Ishikawa (cell line): ENCODE measurements at regions not wholly inside any gene's neighbourhood (a gene's known extent, or its start where the extent isn't known, plus 50 kb on each side); places are given as distances from the start of the nearest gene placed in this dataset.

Experiments used
- CEBPB ChIP-seq: IDR thresholded peaks from 2 replicates; pipeline ENCODE4 v1.6.1; 2012
- CREB1 ChIP-seq: IDR thresholded peaks from 2 replicates; pipeline ENCODE4 v1.6.1; 2012; ENCODE audit warnings: low read depth
- EGR1 ChIP-seq: IDR thresholded peaks from 2 replicates; pipeline ENCODE4 v1.6.1; 2012
- EP300 ChIP-seq: IDR thresholded peaks from 2 replicates; pipeline ENCODE4 v1.6.1; 2012; ENCODE audit warnings: borderline replicate concordance
- FOXM1 ChIP-seq: IDR thresholded peaks from 2 replicates; pipeline ENCODE4 v1.6.1; 2012; ENCODE audit warnings: low read depth, borderline replicate concordance
- NFIC ChIP-seq: IDR thresholded peaks from 2 replicates; pipeline ENCODE4 v1.6.1; 2012
- RAD21 ChIP-seq: IDR thresholded peaks from 2 replicates; pipeline ENCODE4 v1.6.1; 2012; ENCODE audit warnings: low read depth
- REST ChIP-seq: IDR thresholded peaks from 2 replicates; pipeline ENCODE4 v1.6.1; 2012; ENCODE audit warnings: low read depth, mild to moderate bottlenecking
- TAF1 ChIP-seq: IDR thresholded peaks from 2 replicates; pipeline ENCODE4 v1.6.1; 2012; ENCODE audit warnings: low read depth, mild to moderate bottlenecking
- TCF12 ChIP-seq: IDR thresholded peaks from 2 replicates; pipeline ENCODE4 v1.6.1; 2012; ENCODE audit warnings: low read depth
- TEAD4 ChIP-seq: IDR thresholded peaks from 2 replicates; pipeline ENCODE4 v1.6.1; 2012
- YY1 ChIP-seq: IDR thresholded peaks from 2 replicates; pipeline ENCODE4 v1.6.1; 2012; ENCODE audit warnings: low read depth
- ZBTB7A ChIP-seq: IDR thresholded peaks from 2 replicates; pipeline ENCODE4 v1.6.1; 2012; ENCODE audit warnings: low read depth
- TF ChIP-seq, protein P1 (sequence below): IDR thresholded peaks from 2 replicates; pipeline ENCODE4 v1.6.1; 2012
- TF ChIP-seq, protein P2 (sequence below): IDR thresholded peaks from 2 replicates; pipeline ENCODE4 v1.6.1; 2012

- no peak for TF ChIP-seq RAD21
- no peak for TF ChIP-seq TEAD4
- TF ChIP-seq, protein P1, sequence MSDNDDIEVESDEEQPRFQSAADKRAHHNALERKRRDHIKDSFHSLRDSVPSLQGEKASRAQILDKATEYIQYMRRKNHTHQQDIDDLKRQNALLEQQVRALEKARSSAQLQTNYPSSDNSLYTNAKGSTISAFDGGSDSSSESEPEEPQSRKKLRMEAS: no peak
- TF ChIP-seq EP300: no peak
- no peak for TF ChIP-seq NFIC
- TF ChIP-seq YY1: no peak
- no peak for TF ChIP-seq CREB1
- no peak for TF ChIP-seq EGR1
- TF ChIP-seq REST: no peak
- TF ChIP-seq FOXM1: no peak
- no peak for TF ChIP-seq ZBTB7A
- TF ChIP-seq, protein P2, sequence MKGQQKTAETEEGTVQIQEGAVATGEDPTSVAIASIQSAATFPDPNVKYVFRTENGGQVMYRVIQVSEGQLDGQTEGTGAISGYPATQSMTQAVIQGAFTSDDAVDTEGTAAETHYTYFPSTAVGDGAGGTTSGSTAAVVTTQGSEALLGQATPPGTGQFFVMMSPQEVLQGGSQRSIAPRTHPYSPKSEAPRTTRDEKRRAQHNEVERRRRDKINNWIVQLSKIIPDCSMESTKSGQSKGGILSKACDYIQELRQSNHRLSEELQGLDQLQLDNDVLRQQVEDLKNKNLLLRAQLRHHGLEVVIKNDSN: no peak
- TF ChIP-seq TCF12: no peak
- no peak for TF ChIP-seq CEBPB
These were observed 460.7 kb upstream of the RGS18 start for GRCh38 chr1:191697556-191697955.

DNA sequence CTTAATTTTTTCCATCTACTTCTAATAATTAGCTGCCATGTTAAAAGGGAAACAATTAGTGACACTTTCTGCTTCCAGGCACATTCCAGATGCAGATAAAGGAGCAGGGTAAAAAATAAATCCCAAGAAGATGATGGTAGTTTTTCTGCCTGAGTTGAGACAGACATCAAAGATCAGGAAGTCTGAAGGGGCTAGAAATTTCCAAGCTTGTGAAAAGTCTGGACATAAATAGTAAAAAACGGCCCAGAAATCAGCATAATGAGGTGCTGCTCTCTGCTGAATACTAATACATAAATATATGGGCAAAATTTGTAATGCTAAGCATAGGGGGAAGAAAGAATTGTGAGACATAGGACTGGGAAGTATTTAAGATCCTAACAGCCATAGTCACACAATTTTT lies 460.0 kb upstream of the RGS18 start:
- TF ChIP-seq RAD21 (no peak), CEBPB (no peak), ZBTB7A (no peak), CREB1 (no peak), TAF1 (no peak), FOXM1 (no peak), EP300 (no peak)
- TF ChIP-seq, protein P1: no peak

DNA sequence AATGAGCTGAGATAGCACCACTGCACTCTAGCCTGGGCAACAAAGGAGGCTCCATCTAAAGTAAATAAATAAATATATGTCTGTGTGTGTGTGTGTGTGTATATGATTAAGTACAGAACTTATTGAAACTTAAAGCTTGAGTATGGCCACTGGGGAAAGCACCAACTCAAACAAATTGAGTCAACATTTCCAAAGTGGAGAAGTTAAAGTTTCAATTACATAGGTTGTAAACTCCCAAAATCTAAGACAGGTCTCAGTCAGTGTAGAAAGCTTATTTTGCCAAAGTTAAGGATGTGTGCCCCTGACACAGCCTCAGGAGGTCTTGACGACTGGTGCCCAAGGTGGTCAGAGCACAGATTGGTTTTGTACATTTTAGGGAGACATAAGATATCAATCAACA lies 458.9 kb upstream of the RGS18 start:
- TF ChIP-seq, protein P1: no peak
- TF ChIP-seq REST (no peak), EP300 (no peak), RAD21 (no peak), TCF12 (no peak), CEBPB (no peak), EGR1 (no peak), CREB1 (no peak)
- TF ChIP-seq, protein P2: no peak

DNA sequence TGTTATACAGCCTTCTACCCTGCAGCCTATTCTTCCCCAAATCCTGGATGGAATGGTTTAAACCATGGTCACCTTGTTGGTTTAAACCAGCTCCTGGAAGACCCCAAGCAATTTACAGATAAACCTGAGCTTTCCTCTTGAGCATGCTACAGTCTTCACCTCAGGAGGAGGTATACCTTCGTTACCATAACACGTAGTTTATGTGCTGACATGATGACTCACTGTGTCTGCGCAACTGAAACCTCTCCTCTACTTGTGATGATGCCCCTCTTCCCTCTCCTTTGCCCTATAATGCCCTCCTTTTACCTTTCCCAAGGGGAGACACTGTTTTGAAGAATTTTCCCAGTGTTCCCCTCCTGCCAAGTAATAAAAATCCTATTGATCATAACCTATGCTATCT lies 457.3 kb upstream of the RGS18 start:
- TF ChIP-seq CREB1: no peak
- no peak for TF ChIP-seq TCF12
- TF ChIP-seq NFIC: no peak
- no peak for TF ChIP-seq REST
- TF ChIP-seq RAD21: no peak
- no peak for TF ChIP-seq YY1
- TF ChIP-seq, protein P2: no peak
- TF ChIP-seq ZBTB7A: no peak
- no peak for TF ChIP-seq FOXM1
- no peak for TF ChIP-seq EGR1
- TF ChIP-seq CEBPB: no peak
- TF ChIP-seq, protein P1: no peak
- no peak for TF ChIP-seq EP300
- TF ChIP-seq TAF1: no peak
- TF ChIP-seq TEAD4: no peak
